Fibroblast of villous mesenchyme (primary cell): ENCODE measurements at regions not wholly inside any gene's neighbourhood (a gene's known extent, or its start where the extent isn't known, plus 50 kb on each side); places are given as distances from the start of the nearest gene placed in this dataset.

Source experiments
- DNase-seq: peaks from one replicate; pipeline ENCODE4 v3.0.0-alpha.2; 2010; ENCODE audit warnings: low read depth
- H3K4me3 ChIP-seq: 2 replicates; pipeline ENCODE4 v1.5.1; 2011; ENCODE audit warnings: low read depth, mild to moderate bottlenecking, low read length
- TF ChIP-seq, protein P1 (sequence below): IDR thresholded peaks from 2 replicates; pipeline ENCODE4 v1.5.1; 2012; ENCODE audit warnings: low read depth, mild to moderate bottlenecking, low read length; ENCODE audit not compliant: insufficient read depth

GRCh38 chr2:156704132-156704531 is 268.0 kb downstream of the GPD2 start:
- no peak overlapping the region for H3K4me3 ChIP-seq
- TF ChIP-seq, protein P1, sequence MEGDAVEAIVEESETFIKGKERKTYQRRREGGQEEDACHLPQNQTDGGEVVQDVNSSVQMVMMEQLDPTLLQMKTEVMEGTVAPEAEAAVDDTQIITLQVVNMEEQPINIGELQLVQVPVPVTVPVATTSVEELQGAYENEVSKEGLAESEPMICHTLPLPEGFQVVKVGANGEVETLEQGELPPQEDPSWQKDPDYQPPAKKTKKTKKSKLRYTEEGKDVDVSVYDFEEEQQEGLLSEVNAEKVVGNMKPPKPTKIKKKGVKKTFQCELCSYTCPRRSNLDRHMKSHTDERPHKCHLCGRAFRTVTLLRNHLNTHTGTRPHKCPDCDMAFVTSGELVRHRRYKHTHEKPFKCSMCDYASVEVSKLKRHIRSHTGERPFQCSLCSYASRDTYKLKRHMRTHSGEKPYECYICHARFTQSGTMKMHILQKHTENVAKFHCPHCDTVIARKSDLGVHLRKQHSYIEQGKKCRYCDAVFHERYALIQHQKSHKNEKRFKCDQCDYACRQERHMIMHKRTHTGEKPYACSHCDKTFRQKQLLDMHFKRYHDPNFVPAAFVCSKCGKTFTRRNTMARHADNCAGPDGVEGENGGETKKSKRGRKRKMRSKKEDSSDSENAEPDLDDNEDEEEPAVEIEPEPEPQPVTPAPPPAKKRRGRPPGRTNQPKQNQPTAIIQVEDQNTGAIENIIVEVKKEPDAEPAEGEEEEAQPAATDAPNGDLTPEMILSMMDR = no peak
- DNase-seq = no peak

DNA sequence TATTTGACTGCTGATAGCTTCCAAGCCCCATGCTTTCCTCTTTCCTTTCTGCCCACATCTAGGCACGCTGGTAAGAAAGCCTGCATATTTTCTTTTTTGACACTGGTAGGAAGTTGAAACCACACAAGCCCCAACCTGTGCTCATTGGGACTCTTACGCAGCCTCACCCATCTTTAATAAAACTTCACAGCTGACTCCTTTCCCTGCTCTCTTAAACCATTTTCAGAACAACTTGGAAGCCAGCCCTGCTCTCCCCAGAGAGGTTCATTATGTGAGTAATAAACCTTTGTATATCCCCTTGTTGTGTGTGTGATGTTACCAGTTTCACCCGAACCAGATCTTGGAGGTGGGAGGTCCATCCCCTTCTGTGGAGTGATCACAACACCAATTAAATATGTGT is 268.4 kb downstream of the GPD2 start:
- TF ChIP-seq, protein P1 = no peak
- H3K4me3 ChIP-seq = no peak overlapping the region
- no peak for DNase-seq

DNA sequence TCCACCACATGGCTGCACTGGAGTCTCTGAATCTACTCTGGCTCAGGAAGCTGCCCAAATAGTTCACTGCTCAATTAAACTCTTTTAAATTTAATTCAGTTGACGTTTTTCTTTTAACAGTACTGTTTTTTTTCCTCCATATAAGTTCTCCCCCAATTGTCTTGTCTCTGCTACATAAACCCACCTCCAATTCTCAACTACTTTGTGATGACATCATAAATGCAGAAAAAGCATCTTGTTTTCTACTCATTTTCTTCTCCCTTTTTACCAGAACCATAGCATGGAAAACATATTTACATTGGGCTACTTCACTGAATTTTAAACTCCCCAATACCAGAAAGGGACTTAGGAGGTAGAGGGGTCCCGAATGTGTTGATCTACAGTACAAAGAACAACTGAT is 270.4 kb downstream of the GPD2 start:
- H3K4me3 ChIP-seq = no peak overlapping the region
- TF ChIP-seq, protein P1 = no peak
- no peak for DNase-seq

GRCh38 chr2:156708051-156708450 is 271.9 kb downstream of the GPD2 start:
- DNase-seq = no peak
- TF ChIP-seq, protein P1 = no peak
- H3K4me3 ChIP-seq = no peak overlapping the region

- no peak for DNase-seq
- TF ChIP-seq, protein P1 = no peak
- no peak overlapping the region for H3K4me3 ChIP-seq
Measured at GRCh38 chr2:156709091-156709490, 272.9 kb downstream of the GPD2 start.

- DNase-seq = no peak
- TF ChIP-seq, protein P1 = no peak
- no peak overlapping the region for H3K4me3 ChIP-seq
Measured at GRCh38 chr2:156719036-156719435, 282.9 kb downstream of the GPD2 start.

- DNase-seq = no peak
- H3K4me3 ChIP-seq = no peak overlapping the region
- TF ChIP-seq, protein P1 = no peak
Measured at GRCh38 chr2:156727867-156728266, 291.7 kb downstream of the GPD2 start.
